T-helper 17 cell (primary cell): ENCODE measurements at regions not wholly inside any gene's neighbourhood (a gene's known extent, or its start where the extent isn't known, plus 50 kb on each side); places are given as distances from the start of the nearest gene placed in this dataset.

Experiments used
- ATAC-seq: fragments of 150-1000 bp; cut with Tn5 transposase; 2 replicates; pipeline ENCODE4 v1.10.0; 2021; ENCODE audit warnings: mild to moderate bottlenecking, moderate library complexity
- DNase-seq, 3 donors: peaks; one replicate each; pipeline versions ENCODE4 v3.0.0 to v3.0.0-alpha.2; 2020 to 2021
- H3K9me3 ChIP-seq: one replicate; pipeline ENCODE4 v1.7.0; 2013; ENCODE audit warnings: low read length, mild to moderate bottlenecking; ENCODE audit not compliant: control insufficient read depth, poor library complexity, severe bottlenecking
- H3K27ac Mint-ChIP-seq: one replicate; pipeline ENCODE4 v1.8.0; 2022; ENCODE audit warnings: mild to moderate bottlenecking, moderate library complexity, mixed read lengths
- H3K27me3 Mint-ChIP-seq: one replicate; pipeline ENCODE4 v1.8.0; 2022; ENCODE audit warnings: mixed read lengths
- H3K36me3 Mint-ChIP-seq: one replicate; pipeline ENCODE4 v1.8.0; 2022; ENCODE audit warnings: low read depth, mixed read lengths
- H3K4me1 Mint-ChIP-seq: one replicate; pipeline ENCODE4 v1.8.0; 2022; ENCODE audit warnings: mild to moderate bottlenecking, mixed read lengths
- H3K4me3 Mint-ChIP-seq: one replicate; pipeline ENCODE4 v1.8.0; 2022; ENCODE audit warnings: mild to moderate bottlenecking, moderate library complexity, mixed read lengths

- Mint-ChIP-seq H3K36me3 (no peaks in the 10 kb centered on the region), H3K27ac (no peak overlapping the region), H3K27me3 (no peaks in the 10 kb centered on the region), H3K4me3 (no peak overlapping the region), H3K4me1 (no peaks in the 10 kb centered on the region)
- DNase-seq (no peak), ATAC-seq (no peak)
- no peaks in the 10 kb centered on the region for H3K9me3 ChIP-seq
These were observed 275.6 kb downstream of the CETN3 start for GRCh38 chr5:90133941-90134340.

- Mint-ChIP-seq H3K27ac (no peak overlapping the region), H3K4me1 (no peaks in the 10 kb centered on the region), H3K36me3 (no peaks in the 10 kb centered on the region), H3K27me3 (no peaks in the 10 kb centered on the region), H3K4me3 (no peak overlapping the region)
- DNase-seq = no peak
- ATAC-seq = no peak
- H3K9me3 ChIP-seq = no peaks in the 10 kb centered on the region
These were observed 278.0 kb downstream of the CETN3 start for GRCh38 chr5:90131383-90132133.

GRCh38 chr5:90128551-90128950, 281.0 kb downstream of the CETN3 start:
- H3K4me1 Mint-ChIP-seq = no peaks in the 10 kb centered on the region
- H3K9me3 ChIP-seq = no peaks in the 10 kb centered on the region
- H3K27ac Mint-ChIP-seq = no peak overlapping the region
- no peak for ATAC-seq
- DNase-seq = no peak
- H3K4me3 Mint-ChIP-seq = no peak overlapping the region
- no peaks in the 10 kb centered on the region for H3K27me3 Mint-ChIP-seq
- H3K36me3 Mint-ChIP-seq = no peaks in the 10 kb centered on the region

- H3K4me3 Mint-ChIP-seq = no peak overlapping the region
These were observed 290.0 kb downstream of the CETN3 start for GRCh38 chr5:90119531-90119971.

GRCh38 chr5:90117005-90117404, 292.6 kb downstream of the CETN3 start:
- no peaks in the 10 kb centered on the region for H3K36me3 Mint-ChIP-seq
- H3K27me3 Mint-ChIP-seq = no peaks in the 10 kb centered on the region
- DNase-seq = no peak
- H3K27ac Mint-ChIP-seq = no peak overlapping the region
- H3K4me1 Mint-ChIP-seq = no peaks in the 10 kb centered on the region
- no peaks in the 10 kb centered on the region for H3K9me3 ChIP-seq
- no peak overlapping the region for H3K4me3 Mint-ChIP-seq
- ATAC-seq = no peak

More at GRCh38 chr5:90119531-90119971, 290.0 kb downstream of the CETN3 start:
- Mint-ChIP-seq H3K27me3 (no peaks in the 10 kb centered on the region), H3K36me3 (no peaks in the 10 kb centered on the region), H3K4me1 (no peaks in the 10 kb centered on the region), H3K27ac (no peak overlapping the region)
- ATAC-seq = no peak
- DNase-seq = no peak
- no peaks in the 10 kb centered on the region for H3K9me3 ChIP-seq

GRCh38 chr5:90113108-90113507, 296.4 kb downstream of the CETN3 start:
- no peaks in the 10 kb centered on the region for H3K9me3 ChIP-seq
- H3K4me1 Mint-ChIP-seq = no peaks in the 10 kb centered on the region
- no peak overlapping the region for H3K4me3 Mint-ChIP-seq
- ATAC-seq (no peak), DNase-seq (no peak)
- no peaks in the 10 kb centered on the region for H3K27me3 Mint-ChIP-seq
- H3K36me3 Mint-ChIP-seq = no peaks in the 10 kb centered on the region
- no peak overlapping the region for H3K27ac Mint-ChIP-seq

- no peak for DNase-seq
- no peaks in the 10 kb centered on the region for H3K36me3 Mint-ChIP-seq
- no peak for ATAC-seq
These were observed 297.4 kb downstream of the CETN3 start for GRCh38 chr5:90112033-90112692.

GRCh38 chr5:90111364-90112032, 298.1 kb downstream of the CETN3 start:
- Mint-ChIP-seq H3K27me3 (no peaks in the 10 kb centered on the region), H3K4me1 (no peaks in the 10 kb centered on the region), H3K27ac (no peak overlapping the region), H3K4me3 (no peak overlapping the region), H3K36me3 (no peaks in the 10 kb centered on the region)
- no peak for ATAC-seq
- DNase-seq = no peak
- H3K9me3 ChIP-seq = no peaks in the 10 kb centered on the region

More at GRCh38 chr5:90112033-90112692, 297.4 kb downstream of the CETN3 start:
- Mint-ChIP-seq H3K27ac (no peak overlapping the region), H3K27me3 (no peaks in the 10 kb centered on the region), H3K4me3 (no peak overlapping the region), H3K4me1 (no peaks in the 10 kb centered on the region)
- no peaks in the 10 kb centered on the region for H3K9me3 ChIP-seq

- H3K27me3 Mint-ChIP-seq = no peaks in the 10 kb centered on the region
- DNase-seq = no peak
These were observed 300.3 kb downstream of the CETN3 start for GRCh38 chr5:90109285-90109684.

GRCh38 chr5:90099099-90099498, 310.5 kb downstream of the CETN3 start:
- Mint-ChIP-seq H3K27ac (no peak overlapping the region), H3K36me3 (no peaks in the 10 kb centered on the region), H3K4me3 (no peak overlapping the region), H3K27me3 (no peaks in the 10 kb centered on the region), H3K4me1 (no peaks in the 10 kb centered on the region)
- no peak for DNase-seq
- no peak for ATAC-seq
- H3K9me3 ChIP-seq = peaks cover 4% of the 10 kb centered on the region

More at GRCh38 chr5:90109285-90109684, 300.3 kb downstream of the CETN3 start:
- no peaks in the 10 kb centered on the region for H3K4me1 Mint-ChIP-seq
- no peaks in the 10 kb centered on the region for H3K36me3 Mint-ChIP-seq
- no peak overlapping the region for H3K27ac Mint-ChIP-seq
- no peaks in the 10 kb centered on the region for H3K9me3 ChIP-seq
- no peak for ATAC-seq
- no peak overlapping the region for H3K4me3 Mint-ChIP-seq

GRCh38 chr5:90097082-90097477, 312.5 kb downstream of the CETN3 start:
- H3K4me3 Mint-ChIP-seq = no peak overlapping the region
- no peaks in the 10 kb centered on the region for H3K4me1 Mint-ChIP-seq
- H3K9me3 ChIP-seq = no peaks in the 10 kb centered on the region
- no peaks in the 10 kb centered on the region for H3K27me3 Mint-ChIP-seq
- DNase-seq (no peak), ATAC-seq (no peak)
- H3K27ac Mint-ChIP-seq = no peak overlapping the region
- no peaks in the 10 kb centered on the region for H3K36me3 Mint-ChIP-seq

- Mint-ChIP-seq H3K27ac (no peak overlapping the region), H3K27me3 (no peaks in the 10 kb centered on the region), H3K4me3 (no peak overlapping the region), H3K36me3 (no peaks in the 10 kb centered on the region), H3K4me1 (no peaks in the 10 kb centered on the region)
- DNase-seq (no peak), ATAC-seq (no peak)
- no peaks in the 10 kb centered on the region for H3K9me3 ChIP-seq
These were observed 313.0 kb downstream of the CETN3 start for GRCh38 chr5:90096415-90097081.
